H1 (cell line): ENCODE measurements at regions not wholly inside any gene's neighbourhood (a gene's known extent, or its start where the extent isn't known, plus 50 kb on each side); places are given as distances from the start of the nearest gene placed in this dataset.

ENCODE experiments used
- CTCF ChIA-PET: fragments of 300-600 bp; sonication (Branson Sonifier 250); formaldehyde crosslinking; loops from one replicate; lab custom pipeline; 2021; ENCODE audit not compliant: partially characterized antibody; lab: Charles Lee
- POLR2A ChIA-PET: fragments of 300-600 bp; sonication (Branson Sonifier 250); formaldehyde crosslinking; loops from one replicate; lab custom pipeline; 2021; ENCODE audit warnings: inconsistent platforms; ENCODE audit not compliant: partially characterized antibody; lab: Charles Lee
- DNase-seq, 2 experiments: peaks; one replicate each; pipeline versions ENCODE4 v3.0.0 to v3.0.0-alpha.2; 2010 to 2022; ENCODE audit warnings: low spot score in 2 of 2, low read depth in 1 of 2, mixed read lengths in 1 of 2
- FAIRE-seq: peaks from 2 replicates; lab custom pipeline; 2011; peaks lifted over from hg19 to GRCh38; lab: Jason Lieb, UNC
- H2AFZ ChIP-seq: 2 replicates; pipeline ENCODE4 v1.8.1; 2012; ENCODE audit warnings: low read length, inconsistent platforms
- H2AK5ac ChIP-seq: 2 replicates; pipeline ENCODE4 v1.6.1; 2013; ENCODE audit warnings: low read depth, low read length
- H2BK120ac ChIP-seq: replicated peaks from 2 replicates; pipeline ENCODE3; 2013; ENCODE audit warnings: low read depth, low read length, inconsistent platforms
- H2BK12ac ChIP-seq: 2 replicates; pipeline ENCODE4 v1.6.1; 2013; ENCODE audit warnings: low read depth, low read length
- H2BK15ac ChIP-seq: 2 replicates; pipeline ENCODE4 v1.6.1; 2013; ENCODE audit warnings: low read length
- H2BK20ac ChIP-seq: 2 replicates; pipeline ENCODE4 v1.6.1; 2013; ENCODE audit warnings: low read length
- H2BK5ac ChIP-seq: 2 replicates; pipeline ENCODE4 v1.6.1; 2013; ENCODE audit warnings: low read depth, low read length
- H3K14ac ChIP-seq: 2 replicates; pipeline ENCODE4 v1.6.1; 2013; ENCODE audit warnings: inconsistent platforms; ENCODE audit not compliant: insufficient read length
- H3K18ac ChIP-seq: 2 replicates; pipeline ENCODE4 v1.6.1; 2013; ENCODE audit warnings: low read length; ENCODE audit errors: extremely low read depth
- H3K23ac ChIP-seq: 2 replicates; pipeline ENCODE4 v1.6.1; 2013; ENCODE audit warnings: inconsistent platforms; ENCODE audit not compliant: insufficient read length
- H3K23me2 ChIP-seq: 2 replicates; pipeline ENCODE4 v1.6.1; 2013; ENCODE audit warnings: low read depth, low read length
- H3K27ac ChIP-seq: 2 replicates; pipeline ENCODE4 v1.6.1; 2011; ENCODE audit warnings: low read depth, low read length, inconsistent platforms
- H3K27me3 ChIP-seq, 4 experiments: replicated peaks in 1 of 4; 1 replicate in 1 of 4; 2 replicates in 3 of 4; pipeline versions ENCODE4 v1.6.1 to v1.8.1; 2011 to 2013; ENCODE audit warnings: low read length in 3 of 4, mild to moderate bottlenecking in 3 of 4, inconsistent platforms in 2 of 4, mixed read lengths in 2 of 4, moderate library complexity in 1 of 4; ENCODE audit not compliant: control insufficient read depth in 3 of 4, insufficient read depth in 3 of 4; ENCODE audit errors: extremely low read depth in 1 of 4
- H3K36me3 ChIP-seq, 4 experiments: 2 replicates each; pipeline versions ENCODE4 v1.6.1 to v1.8.1; 2011 to 2013; ENCODE audit warnings: mild to moderate bottlenecking in 4 of 4, low read length in 3 of 4, moderate library complexity in 2 of 4, control low read depth in 1 of 4, inconsistent platforms in 1 of 4; ENCODE audit not compliant: insufficient read depth in 4 of 4, control insufficient read depth in 2 of 4
- H3K4ac ChIP-seq: replicated peaks from 2 replicates; pipeline ENCODE3; 2013; ENCODE audit warnings: low read length, low read depth, mixed read lengths, inconsistent platforms; ENCODE audit not compliant: insufficient read length
- H3K4me1 ChIP-seq, 4 experiments: replicated peaks in 1 of 4; 1 replicate in 1 of 4; 2 replicates in 3 of 4; pipeline versions ENCODE4 v1.6.1 to v1.8.1; 2011 to 2013; ENCODE audit warnings: low read length in 3 of 4, inconsistent platforms in 2 of 4, mixed read lengths in 1 of 4; ENCODE audit not compliant: insufficient read depth in 4 of 4, control insufficient read depth in 3 of 4
- H3K4me2 ChIP-seq, 2 experiments: 2 replicates each; pipeline versions ENCODE4 v1.6.1 to v1.8.1; 2011 to 2013; ENCODE audit warnings: low read depth in 2 of 2, low read length in 2 of 2, control low read depth in 1 of 2, inconsistent platforms in 1 of 2, mild to moderate bottlenecking in 1 of 2; ENCODE audit not compliant: insufficient read depth in 1 of 2
- H3K4me3 ChIP-seq, 4 experiments: fragments of 200-600, 300-600 bp in 1 of 4; sonication (generic), shearing (Covaris generic), sonication (Bioruptor Twin) in 1 of 4; 2 replicates each; pipeline versions ENCODE4 v1.5.1 to v1.8.1; 2011 to 2016; ENCODE audit warnings: low read length in 4 of 4, low read depth in 3 of 4, control low read depth in 2 of 4, inconsistent platforms in 2 of 4, mild to moderate bottlenecking in 2 of 4, mixed read lengths in 1 of 4, moderate library complexity in 1 of 4; ENCODE audit not compliant: insufficient read depth in 2 of 4; ENCODE audit errors: extremely low read depth in 1 of 4
- H3K56ac ChIP-seq: replicated peaks from 2 replicates; pipeline ENCODE3; 2013; ENCODE audit warnings: low read depth, mild to moderate bottlenecking, mixed read lengths, low read length, inconsistent platforms; ENCODE audit not compliant: insufficient read length
- H3K79me1 ChIP-seq: 2 replicates; pipeline ENCODE4 v1.6.1; 2013; ENCODE audit warnings: low read depth, low read length, control low read depth
- H3K79me2 ChIP-seq, 2 experiments: 2 replicates each; pipeline versions ENCODE4 v1.6.1 to v1.8.1; 2012 to 2013; ENCODE audit warnings: low read length in 2 of 2, mild to moderate bottlenecking in 2 of 2, inconsistent platforms in 1 of 2; ENCODE audit not compliant: insufficient read depth in 2 of 2, control insufficient read depth in 1 of 2
- H3K9ac ChIP-seq, 4 experiments: replicated peaks in 1 of 4; 1 replicate in 1 of 4; 2 replicates in 3 of 4; pipeline versions ENCODE4 v1.6.1 to v1.8.1; 2011 to 2013; ENCODE audit warnings: low read depth in 3 of 4, low read length in 3 of 4, control low read depth in 2 of 4, mild to moderate bottlenecking in 2 of 4, moderate library complexity in 2 of 4, inconsistent platforms in 1 of 4; ENCODE audit errors: extremely low read depth in 1 of 4
- H3K9me3 ChIP-seq, 2 experiments: 2 replicates each; pipeline versions ENCODE4 v1.6.1 to v1.8.1; 2012 to 2013; ENCODE audit warnings: mild to moderate bottlenecking in 2 of 2, moderate library complexity in 2 of 2, control low read depth in 1 of 2, inconsistent platforms in 1 of 2, low read depth in 1 of 2, low read length in 1 of 2, mixed read lengths in 1 of 2; ENCODE audit not compliant: insufficient read depth in 2 of 2
- H4K20me1 ChIP-seq, 2 experiments: replicated peaks in 1 of 2; 2 replicates each; pipeline versions ENCODE3 to v1.8.1; 2011 to 2013; ENCODE audit warnings: inconsistent platforms in 2 of 2, low read length in 2 of 2, mild to moderate bottlenecking in 1 of 2; ENCODE audit not compliant: insufficient read depth in 2 of 2, control insufficient read depth in 1 of 2
- H4K5ac ChIP-seq: 2 replicates; pipeline ENCODE4 v1.6.1; 2013; ENCODE audit warnings: low read length, low read depth, mixed read lengths, inconsistent platforms; ENCODE audit not compliant: insufficient read length
- H4K8ac ChIP-seq: 2 replicates; pipeline ENCODE4 v1.8.0; 2013; ENCODE audit warnings: mild to moderate bottlenecking, moderate library complexity, low read length, inconsistent platforms; ENCODE audit not compliant: insufficient read depth; ENCODE audit errors: extremely low read depth
- H4K91ac ChIP-seq: replicated peaks from 2 replicates; pipeline ENCODE3; 2013; ENCODE audit warnings: low read length, mixed read lengths, inconsistent platforms; ENCODE audit not compliant: insufficient read length
- BCL11A ChIP-seq, 2 experiments: IDR thresholded peaks; one replicate each; pipeline ENCODE4 v1.6.1; 2011; ENCODE audit warnings: low read depth in 2 of 2, low read length in 2 of 2, mild to moderate bottlenecking in 2 of 2
- CBX8 ChIP-seq: fragments of 300-800, 300-1000 bp; sonication (generic); IDR thresholded peaks from 2 replicates; pipeline ENCODE4 v1.7.1; 2016; ENCODE audit warnings: low read depth, low read length, borderline replicate concordance
- GTF2F1 ChIP-seq: IDR thresholded peaks from 2 replicates; pipeline ENCODE4 v1.6.1; 2012; ENCODE audit warnings: low read depth, low read length, improper control_type of control experiment, borderline replicate concordance
- JUND ChIP-seq: IDR thresholded peaks from 2 replicates; pipeline ENCODE4 v1.6.1; 2011; ENCODE audit warnings: mild to moderate bottlenecking, improper control_type of control experiment, low read length
- KDM5A ChIP-seq: fragments of 200-600 bp; IDR thresholded peaks from 2 replicates; pipeline ENCODE4 v1.7.1; 2012; ENCODE audit warnings: mild to moderate bottlenecking, low read length, inconsistent platforms, mixed read lengths
- PHF8 ChIP-seq: fragments of 200-600 bp; sonication (generic); conservative IDR thresholded peaks from 2 replicates; pipeline ENCODE4 v1.7.1; 2012; ENCODE audit warnings: low read depth, mild to moderate bottlenecking, inconsistent platforms, low read length, moderate library complexity
- POLR2A ChIP-seq, 2 experiments: IDR thresholded peaks; 1 replicate in 1 of 2; 2 replicates in 1 of 2; pipeline ENCODE4 v1.6.1; 2011; ENCODE audit warnings: low read depth in 2 of 2, low read length in 2 of 2, mild to moderate bottlenecking in 2 of 2; ENCODE audit errors: control extremely low read depth in 1 of 2
- RAD21 ChIP-seq, 2 experiments: IDR thresholded peaks in 1 of 2; conservative IDR thresholded peaks in 1 of 2; 2 replicates each; pipeline ENCODE4 v1.6.1; 2011; ENCODE audit warnings: low read depth in 2 of 2, low read length in 2 of 2, improper control_type of control experiment in 1 of 2, inconsistent platforms in 1 of 2, mild to moderate bottlenecking in 1 of 2, moderate library complexity in 1 of 2
- RBBP5 ChIP-seq: IDR thresholded peaks from 2 replicates; pipeline ENCODE4 v1.7.1; 2012; ENCODE audit warnings: low read depth, mild to moderate bottlenecking, inconsistent platforms, low read length, moderate library complexity, borderline replicate concordance
- RNF2 ChIP-seq: fragments of 200-900, 300-1000 bp; sonication (generic); IDR thresholded peaks from 2 replicates; pipeline ENCODE4 v1.7.1; 2016; ENCODE audit warnings: borderline replicate concordance, low read depth, mild to moderate bottlenecking, antibody characterized with exemption, low read length; ENCODE audit not compliant: poor library complexity, severe bottlenecking; ENCODE audit errors: missing control alignments
- SIN3A ChIP-seq, 2 experiments: IDR thresholded peaks in 1 of 2; conservative IDR thresholded peaks in 1 of 2; 2 replicates each; pipeline ENCODE4 v1.6.1; 2011 to 2012; ENCODE audit warnings: low read length in 2 of 2, improper control_type of control experiment in 1 of 2, low read depth in 1 of 2, mild to moderate bottlenecking in 1 of 2
- SP1 ChIP-seq: IDR thresholded peaks from 2 replicates; pipeline ENCODE4 v1.6.1; 2011; ENCODE audit warnings: low read depth, low read length
- SP4 ChIP-seq: IDR thresholded peaks from 2 replicates; pipeline ENCODE4 v1.6.1; 2012; ENCODE audit warnings: low read length, inconsistent platforms
- TCF12 ChIP-seq: IDR thresholded peaks from 2 replicates; pipeline ENCODE4 v1.6.1; 2011; ENCODE audit warnings: low read depth, mild to moderate bottlenecking, low read length
- TEAD4 ChIP-seq: IDR thresholded peaks from 2 replicates; pipeline ENCODE4 v1.6.1; 2012; ENCODE audit warnings: low read depth, low read length, inconsistent platforms, mixed read lengths
- WGBS, 2 experiments: shearing (Covaris generic) in 1 of 2; methylation state at CpG; one replicate each; pipeline versions ENCODE4 v1.1.6 to v1.1.7; 2013 to 2015; ENCODE audit warnings: low lambda C conversion rate in 2 of 2, mixed read lengths in 2 of 2, inconsistent platforms in 1 of 2, low coverage in 1 of 2, missing lambda C conversion rate in 1 of 2; ENCODE audit not compliant: insufficient replicate concordance in 2 of 2, insufficient coverage in 1 of 2, insufficient read length in 1 of 2; ENCODE audit errors: extremely low coverage in 1 of 2, missing lambda C conversion rate in 1 of 2; 5-methylcytosine and 5-hydroxymethylcytosine counted together

DNA sequence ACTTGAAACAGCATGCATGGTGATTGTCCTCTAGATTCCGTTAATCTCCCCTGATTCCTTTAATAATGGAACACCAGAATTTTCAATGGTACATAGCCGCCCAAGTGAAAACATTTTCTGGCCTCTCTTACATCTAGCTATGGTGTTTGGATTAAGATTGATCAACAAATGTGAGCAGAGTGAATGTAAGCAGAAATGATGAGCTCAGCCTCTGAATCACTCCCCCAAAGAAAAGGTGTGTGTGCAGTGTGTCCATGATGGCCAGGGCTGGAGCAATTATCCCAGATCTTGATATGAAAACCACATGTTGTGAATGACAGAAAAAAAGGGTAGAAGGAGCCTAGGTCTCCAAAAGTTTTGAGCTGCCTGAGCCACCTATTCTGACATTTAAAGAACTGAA lies 55.3 kb downstream of the OR2K2 start:
- Histone ChIP-seq H3K4me1 (no peaks in the 10 kb centered on the region), H2BK15ac (no peak overlapping the region), H3K9me3 (no peaks in the 10 kb centered on the region), H3K79me1 (no peaks in the 10 kb centered on the region), H3K23ac (no peak overlapping the region), H4K8ac (no peak overlapping the region), H4K5ac (no peak overlapping the region), H3K4ac (no peak overlapping the region), H3K18ac (no peak overlapping the region), H3K27me3 (no peaks in the 10 kb centered on the region), H3K4me2 (no peak overlapping the region), H3K79me2 (no peaks in the 10 kb centered on the region), H2BK120ac (no peak overlapping the region), H3K56ac (no peak overlapping the region), H3K23me2 (no peaks in the 10 kb centered on the region), H4K91ac (no peak overlapping the region), H2BK20ac (no peak overlapping the region), H3K36me3 (no peaks in the 10 kb centered on the region), H3K9ac (no peak overlapping the region), H2AK5ac (no peak overlapping the region), H3K14ac (no peak overlapping the region), H3K4me3 (no peak overlapping the region), H2AFZ (no peak overlapping the region), H3K27ac (no peak overlapping the region), H2BK12ac (no peak overlapping the region), H4K20me1 (no peaks in the 10 kb centered on the region), H2BK5ac (no peak overlapping the region)
- ChIA-PET CTCF (interaction anchor here (1.1 kb wide), 1 partner anchor 843 kb away, joined by 3 read pairs; no protein-coding TSS in a partner anchor), POLR2A (no interaction called here)
- DNase-seq (no peak), FAIRE-seq (no peak)
- WGBS, 2 experiments = 97% methylated on average over 2 of the region's 2 CpGs; no CpG with 5 or more reads in 1 of the 2 experiments
- no peak for TF ChIP-seq RAD21 (IDR thresholded peaks at IDR 0.05 in 1 of 2, conservative IDR thresholded peaks at IDR 0.05 in 1 of 2; ENCODE audit: low read depth in 2 of 2, low read length in 2 of 2)
- TF ChIP-seq RNF2 = no peak
- no peak for TF ChIP-seq RBBP5
- TF ChIP-seq BCL11A (IDR thresholded peaks at IDR 0.05; ENCODE audit: low read depth in 2 of 2, low read length in 2 of 2) = no peak
- no peak for TF ChIP-seq SIN3A (conservative IDR thresholded peaks at IDR 0.05 in 1 of 2, IDR thresholded peaks at IDR 0.05 in 1 of 2; ENCODE audit: low read depth in 1 of 2, low read length in 2 of 2)
- TF ChIP-seq POLR2A (IDR thresholded peaks at IDR 0.05; ENCODE audit: control extremely low read depth in 1 of 2, low read depth in 2 of 2, low read length in 2 of 2) = no peak
- TF ChIP-seq CBX8 = no peak
- no peak for TF ChIP-seq PHF8
- TF ChIP-seq GTF2F1 = no peak
- no peak for TF ChIP-seq SP1
- TF ChIP-seq SP4 = no peak
- no peak for TF ChIP-seq KDM5A
- no peak for TF ChIP-seq JUND
- TF ChIP-seq TEAD4 = no peak
- TF ChIP-seq TCF12 = no peak
